Choroid plexus epithelial cell (primary cell): ENCODE measurements at regions not wholly inside any gene's neighbourhood (a gene's known extent, or its start where the extent isn't known, plus 50 kb on each side); places are given as distances from the start of the nearest gene placed in this dataset.
"Not testable (repeated sequence)": the region's sequence is repeated elsewhere in the genome, so short reads cannot be mapped to it uniquely, and the experiment has no call there.

Experiments
- DNase-seq: peaks from one replicate; pipeline ENCODE4 v3.0.0-alpha.2; 2010; ENCODE audit warnings: low read depth
- H3K4me3 ChIP-seq: 2 replicates; pipeline ENCODE4 v1.5.1; 2011; ENCODE audit warnings: low read depth, mild to moderate bottlenecking, control low read depth, low read length, moderate library complexity
- CTCF ChIP-seq: conservative IDR thresholded peaks from 2 replicates; pipeline ENCODE4 v1.5.1; 2011; ENCODE audit warnings: low read depth, mild to moderate bottlenecking, control low read depth, inconsistent platforms, low read length, moderate library complexity

- no peak for DNase-seq
- H3K4me3 ChIP-seq = no peak overlapping the region
- TF ChIP-seq CTCF = no peak
Observed at GRCh38 chr19:34044021-34044420, 128.3 kb upstream of the LSM14A start.

GRCh38 chr19:34049944-34050343 is 122.4 kb upstream of the LSM14A start:
- no peak overlapping the region for H3K4me3 ChIP-seq
- no peak for TF ChIP-seq CTCF
- no peak for DNase-seq

- DNase-seq, H3K4me3 ChIP-seq: not testable (repeated sequence)
Observed at GRCh38 chr19:34050430-34050829, 121.9 kb upstream of the LSM14A start.

GRCh38 chr19:34051255-34051654 is 121.0 kb upstream of the LSM14A start:
- no peak for TF ChIP-seq CTCF
- no peak overlapping the region for H3K4me3 ChIP-seq
- DNase-seq = no peak

GRCh38 chr19:34057155-34057554 is 115.1 kb upstream of the LSM14A start:
- H3K4me3 ChIP-seq = no peak overlapping the region
- no peak for DNase-seq
- TF ChIP-seq CTCF = no peak

GRCh38 chr19:34066007-34066643 is 106.2 kb upstream of the LSM14A start:
- no peak for TF ChIP-seq CTCF
- no peak for DNase-seq
- H3K4me3 ChIP-seq = no peak overlapping the region

- TF ChIP-seq CTCF = no peak
- DNase-seq = no peak
- no peak overlapping the region for H3K4me3 ChIP-seq
Observed at GRCh38 chr19:34067861-34068271, 104.4 kb upstream of the LSM14A start.
